CD1c-positive myeloid dendritic cell (primary cell): ENCODE measurements at regions not wholly inside any gene's neighbourhood (a gene's known extent, or its start where the extent isn't known, plus 50 kb on each side); places are given as distances from the start of the nearest gene placed in this dataset.

Experiments
- DNase-seq: peaks from one replicate; pipeline ENCODE4 v3.0.0-alpha.2; 2016; ENCODE audit errors: extremely low spot score

GRCh38 chr10:106467506-106467905 is 697.0 kb downstream of the SORCS1 start:
- DNase-seq: no peak

- DNase-seq: no peak
These were observed 707.0 kb downstream of the SORCS1 start for GRCh38 chr10:106457522-106457921.

DNA sequence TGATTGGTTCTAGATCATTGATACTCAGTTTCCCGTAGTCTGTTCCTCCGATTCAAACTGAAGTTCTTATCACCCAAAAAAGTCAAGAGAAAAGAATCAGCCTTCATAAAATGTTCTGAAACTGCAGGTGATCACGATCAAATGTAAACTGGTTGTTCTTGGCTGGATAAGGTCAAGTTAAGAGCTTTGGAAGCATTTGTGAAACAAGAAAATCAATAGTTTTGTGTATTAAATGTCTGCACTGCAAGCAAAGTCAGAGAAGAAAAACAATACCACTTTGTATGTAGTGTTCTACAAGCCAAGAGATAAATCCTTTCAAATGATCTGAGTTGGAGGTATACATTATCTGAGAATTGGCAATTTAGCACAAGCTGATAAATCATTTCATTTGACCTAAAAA is 710.3 kb downstream of the SORCS1 start:
- DNase-seq: no peak

GRCh38 chr10:106450966-106451365 is 713.5 kb downstream of the SORCS1 start:
- no peak for DNase-seq

DNA sequence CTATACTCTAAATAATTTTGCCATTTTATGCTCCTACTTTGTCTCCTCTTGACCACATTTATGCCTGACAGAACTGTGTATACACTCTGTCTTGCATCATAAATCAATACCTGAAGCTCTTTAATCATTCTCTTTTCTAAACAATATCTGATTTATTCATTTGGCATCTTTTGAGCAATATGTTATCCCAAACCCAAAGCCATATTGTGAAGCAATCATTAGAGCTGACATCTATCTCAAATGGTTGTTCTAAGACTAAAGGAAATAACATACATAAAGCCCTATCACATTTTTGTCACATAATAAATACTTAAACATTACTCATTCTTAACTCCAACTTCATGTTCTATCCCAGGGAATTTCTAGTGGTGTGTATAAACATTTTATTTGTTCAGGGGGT is 717.6 kb downstream of the SORCS1 start:
- DNase-seq: no peak

DNA sequence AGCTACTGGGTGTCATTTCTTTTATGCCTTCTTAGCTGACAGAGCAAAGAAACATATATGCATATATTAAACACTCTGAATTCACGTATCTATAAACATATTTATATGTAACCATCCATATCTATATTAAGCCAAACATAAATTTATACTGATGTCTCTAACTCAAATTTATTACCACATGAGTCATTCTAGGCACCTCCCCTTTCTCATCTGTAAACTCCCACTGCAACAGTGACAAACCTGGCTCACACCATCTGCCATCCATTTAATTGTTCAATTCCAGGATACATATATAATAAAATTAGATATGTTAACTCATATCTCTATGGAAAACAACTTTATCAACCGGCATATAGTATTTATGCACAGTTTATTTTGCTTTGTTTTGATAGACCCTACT is 722.3 kb downstream of the SORCS1 start:
- no peak for DNase-seq

DNA sequence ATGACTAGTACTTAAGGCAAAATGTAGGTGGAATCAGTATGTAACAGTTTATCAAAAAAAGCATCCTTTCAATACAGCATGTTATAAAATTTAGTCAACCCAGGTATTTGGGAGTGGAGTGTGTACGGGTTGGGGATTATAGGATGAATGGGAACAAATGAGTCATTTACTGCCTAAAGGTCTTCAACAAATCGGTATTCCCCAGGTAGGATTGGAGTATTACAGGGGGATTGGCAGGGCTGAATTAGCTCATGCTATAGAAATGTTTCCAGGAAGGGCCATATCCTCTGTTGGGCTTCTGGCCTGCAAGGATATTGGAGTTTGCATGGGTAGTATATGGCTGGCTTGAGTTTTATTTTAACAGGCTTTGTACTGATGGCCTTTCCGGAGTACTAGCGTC is 723.7 kb downstream of the SORCS1 start:
- no peak for DNase-seq

DNA sequence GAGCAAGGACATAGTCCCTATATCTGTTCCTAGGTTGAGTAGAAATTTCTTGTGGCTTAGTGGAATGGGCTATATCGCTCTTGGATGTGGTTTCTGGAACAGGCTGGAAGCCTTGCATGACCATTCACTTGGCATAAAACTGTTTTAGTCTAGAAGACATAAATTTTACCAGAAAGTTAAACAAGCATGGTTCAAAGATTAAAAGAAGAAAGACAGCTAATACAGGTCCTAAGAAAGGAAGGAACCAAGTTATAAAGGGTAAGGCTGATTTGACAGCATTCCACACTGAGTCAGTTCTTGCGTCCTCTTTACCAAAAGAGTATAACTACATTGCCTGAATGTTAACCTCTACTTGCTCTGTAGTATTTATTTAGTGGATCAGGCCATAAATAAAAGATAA is 724.2 kb downstream of the SORCS1 start:
- DNase-seq: no peak

GRCh38 chr10:106439366-106439765 is 725.1 kb downstream of the SORCS1 start:
- no peak for DNase-seq

DNA sequence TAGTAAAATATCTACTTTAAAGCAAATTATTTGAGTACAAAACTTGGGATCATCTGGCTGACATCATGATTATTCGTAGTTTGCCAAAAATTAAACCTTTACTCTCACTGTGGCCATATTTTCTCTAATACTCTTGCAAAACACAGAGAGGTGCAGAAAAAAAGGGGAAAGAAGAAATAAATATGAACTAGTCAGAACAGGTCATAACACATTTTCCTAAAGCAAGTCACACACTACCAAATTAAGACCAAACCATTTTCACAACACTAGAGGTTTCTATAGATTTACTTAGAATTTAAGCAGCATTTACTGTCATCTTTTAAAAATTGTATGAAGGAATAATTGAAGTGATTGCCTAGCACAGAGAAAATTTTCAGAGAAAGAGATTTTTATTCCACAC is 726.1 kb downstream of the SORCS1 start:
- no peak for DNase-seq

- DNase-seq: no peak
These were observed 728.3 kb downstream of the SORCS1 start for GRCh38 chr10:106436123-106436715.

GRCh38 chr10:106435081-106435480 is 729.4 kb downstream of the SORCS1 start:
- no peak for DNase-seq

- no peak for DNase-seq
These were observed 739.5 kb downstream of the SORCS1 start for GRCh38 chr10:106424981-106425380.

DNA sequence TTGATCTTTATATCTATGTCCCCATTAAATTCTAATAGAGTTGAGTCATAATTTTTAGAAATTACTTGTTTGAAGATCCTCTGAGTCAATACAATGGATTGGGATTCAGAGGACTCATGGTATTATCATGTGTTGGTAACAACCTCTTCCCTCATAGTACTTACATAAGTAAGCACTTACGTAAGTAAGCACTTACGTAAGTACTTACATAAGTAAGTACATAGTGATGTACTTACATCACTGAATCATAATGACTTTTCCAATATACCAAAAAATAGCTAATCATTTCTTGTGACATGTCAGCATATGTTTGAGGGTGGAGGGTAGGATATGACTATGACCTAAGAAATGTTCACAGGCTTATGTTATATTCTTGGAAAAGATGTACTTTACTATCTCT is 740.5 kb downstream of the SORCS1 start:
- no peak for DNase-seq

DNA sequence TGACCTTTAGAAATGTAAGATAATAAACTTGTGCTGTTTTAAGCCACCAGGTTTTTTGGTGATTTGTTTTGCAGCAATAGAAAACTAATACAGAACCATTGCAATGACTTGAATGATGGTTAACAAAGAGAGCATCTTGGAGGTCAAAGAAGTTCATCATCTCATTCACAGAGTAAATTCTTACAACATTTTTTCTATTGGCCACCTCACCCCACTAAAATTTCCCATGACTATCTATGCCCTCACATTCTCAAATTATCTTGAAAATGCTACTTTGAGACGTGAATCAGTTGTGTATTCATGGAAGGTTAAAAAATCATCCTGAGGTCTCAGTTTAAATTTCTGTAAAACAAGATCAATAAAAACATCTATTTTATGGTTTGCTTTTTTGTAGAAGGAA is 754.2 kb downstream of the SORCS1 start:
- DNase-seq: no peak

GRCh38 chr10:106405141-106405540 is 759.4 kb downstream of the SORCS1 start:
- DNase-seq: no peak

DNA sequence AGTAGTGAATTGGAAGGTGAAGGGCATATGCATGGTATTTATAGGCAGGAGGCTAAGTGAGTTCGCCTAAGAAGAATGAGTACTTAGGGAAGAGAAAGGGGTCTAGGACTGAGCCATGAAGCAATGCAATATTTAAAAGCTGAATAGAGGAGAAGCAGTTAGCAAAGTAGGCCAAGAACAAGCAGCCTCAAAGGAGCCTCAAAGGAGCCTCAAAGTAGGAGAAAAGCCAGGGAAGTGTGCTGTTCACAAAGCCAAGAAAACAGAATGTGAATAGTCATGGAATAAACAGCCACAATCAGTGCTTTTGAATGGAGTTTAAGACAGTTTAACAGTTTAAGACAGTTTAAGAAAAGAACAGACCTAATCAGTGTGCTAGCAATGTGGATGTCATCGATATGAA is 762.0 kb downstream of the SORCS1 start:
- DNase-seq: no peak

DNA sequence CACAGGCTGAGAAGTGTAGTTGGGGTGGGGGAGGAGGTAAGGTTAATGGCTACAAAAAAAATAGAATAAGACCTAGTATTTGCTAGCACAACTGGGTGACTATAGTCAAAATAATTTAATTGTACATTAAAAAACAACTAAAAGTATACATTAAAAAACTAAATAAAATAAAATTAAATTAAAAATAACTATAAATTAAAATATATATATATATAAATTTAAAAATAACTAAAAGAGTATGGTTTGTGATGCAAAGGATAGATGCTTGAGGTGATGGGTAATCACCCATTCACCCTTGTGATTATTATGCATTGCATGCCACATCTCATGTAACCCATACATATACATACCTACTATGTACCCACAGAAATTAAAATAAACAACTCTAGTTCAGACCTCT is 762.5 kb downstream of the SORCS1 start:
- no peak for DNase-seq

GRCh38 chr10:106401161-106401560 is 763.3 kb downstream of the SORCS1 start:
- no peak for DNase-seq

- DNase-seq: no peak
These were observed 765.4 kb downstream of the SORCS1 start for GRCh38 chr10:106399112-106399511.

DNA sequence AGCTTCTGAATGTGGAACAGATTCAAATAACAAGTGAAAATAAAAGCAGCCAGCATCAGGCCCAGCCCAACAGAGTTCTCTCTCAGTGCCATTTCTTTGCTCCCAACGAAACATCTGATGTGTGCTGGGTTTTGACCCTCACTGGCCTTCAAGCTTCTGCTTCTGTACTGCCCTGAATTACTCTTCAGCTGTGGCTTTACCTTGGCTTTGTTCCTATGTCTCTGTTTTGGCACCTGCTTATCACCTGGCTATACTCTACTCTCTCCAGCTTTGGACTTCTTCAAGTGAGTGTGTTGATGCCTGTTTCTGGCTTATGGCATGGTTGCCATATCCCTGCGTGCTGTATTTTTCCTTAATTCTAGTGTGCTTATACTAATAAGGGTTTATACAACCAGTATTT is 768.3 kb downstream of the SORCS1 start:
- no peak for DNase-seq

- DNase-seq: no peak
These were observed 769.3 kb downstream of the SORCS1 start for GRCh38 chr10:106395041-106395749.

DNA sequence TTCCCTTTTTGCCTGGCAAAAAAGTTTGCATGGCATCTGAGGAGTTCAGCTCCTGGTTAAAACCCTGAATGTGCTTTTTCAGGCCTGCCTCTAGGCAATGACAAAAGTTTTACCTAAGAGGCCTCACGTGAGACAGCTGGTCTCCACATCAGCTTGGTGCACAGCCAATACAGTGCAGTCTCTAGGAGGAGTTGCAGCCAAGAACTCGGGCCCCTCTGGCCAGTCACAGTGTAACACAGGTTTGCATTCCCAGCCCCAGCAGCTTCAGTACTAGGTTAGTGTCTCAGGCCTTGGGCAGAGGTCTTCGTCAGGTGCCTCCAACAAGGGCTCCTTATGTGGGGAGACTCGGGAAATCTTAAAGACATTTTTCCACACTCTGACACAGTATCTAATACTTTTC is 771.7 kb downstream of the SORCS1 start:
- DNase-seq: no peak

GRCh38 chr10:106387063-106387462 is 777.4 kb downstream of the SORCS1 start:
- no peak for DNase-seq
